Hepatocyte (in vitro differentiated cells): ENCODE measurements at regions not wholly inside any gene's neighbourhood (a gene's known extent, or its start where the extent isn't known, plus 50 kb on each side); places are given as distances from the start of the nearest gene placed in this dataset.

ENCODE experiments used
- DNase-seq: peaks from one replicate; pipeline ENCODE4 v3.0.0-alpha.2; 2016; ENCODE audit warnings: low spot score
- H2AFZ ChIP-seq: fragments of 200-600 bp; sonication (generic); 2 replicates; pipeline ENCODE4 v1.6.0; 2016; ENCODE audit warnings: antibody characterized with exemption, mild to moderate bottlenecking
- H3K27ac ChIP-seq: fragments of 200-600 bp; sonication (generic); 2 replicates; pipeline ENCODE4 v1.5.1; 2016; ENCODE audit warnings: mild to moderate bottlenecking
- H3K27me3 ChIP-seq: fragments of 200-600 bp; sonication (generic); 2 replicates; pipeline ENCODE4 v1.6.1; 2016
- H3K36me3 ChIP-seq: fragments of 200-600 bp; sonication (generic); replicated peaks from 2 replicates; pipeline ENCODE4 v1.5.1; 2016; ENCODE audit warnings: low read depth; ENCODE audit not compliant: insufficient read depth
- H3K4me1 ChIP-seq: fragments of 200-600 bp; sonication (generic); 2 replicates; pipeline ENCODE4 v1.5.1; 2016; ENCODE audit warnings: mild to moderate bottlenecking, moderate library complexity; ENCODE audit not compliant: insufficient read depth
- H3K4me2 ChIP-seq: fragments of 200-600 bp; sonication (generic); 2 replicates; pipeline ENCODE4 v1.6.0; 2016
- H3K4me3 ChIP-seq: fragments of 200-600 bp; sonication (generic); 2 replicates; pipeline ENCODE4 v1.5.1; 2016; ENCODE audit warnings: mild to moderate bottlenecking
- H3K79me2 ChIP-seq: fragments of 200-600 bp; sonication (generic); 2 replicates; pipeline ENCODE4 v1.6.0; 2017; ENCODE audit warnings: mild to moderate bottlenecking
- H3K9me2 ChIP-seq: fragments of 200-600 bp; sonication (generic); replicated peaks from 2 replicates; pipeline ENCODE4 v1.6.0; 2017; ENCODE audit warnings: mild to moderate bottlenecking; ENCODE audit not compliant: insufficient read depth
- H3K9me3 ChIP-seq: fragments of 200-600 bp; sonication (generic); 2 replicates; pipeline ENCODE4 v1.5.1; 2016; ENCODE audit warnings: low read depth, mild to moderate bottlenecking
- H4K20me1 ChIP-seq: fragments of 200-600 bp; sonication (generic); 2 replicates; pipeline ENCODE4 v1.6.0; 2016; ENCODE audit warnings: mild to moderate bottlenecking; ENCODE audit not compliant: insufficient read depth, poor library complexity, severe bottlenecking
- EZH2 ChIP-seq: fragments of 200-600 bp; sonication (generic); IDR thresholded peaks from 2 replicates; pipeline ENCODE4 v1.6.1; 2016; ENCODE audit warnings: antibody characterized with exemption, mild to moderate bottlenecking, borderline replicate concordance
- EZH2phosphoT487 ChIP-seq: fragments of 200-600 bp; sonication (generic); IDR thresholded peaks from one replicate; pipeline ENCODE4 v1.6.1; 2018; ENCODE audit warnings: antibody characterized with exemption, mild to moderate bottlenecking, low read depth, moderate library complexity; ENCODE audit not compliant: unreplicated experiment, severe bottlenecking
- WGBS: methylation state at CpG from one replicate; pipeline ENCODE4 v1.1.6; 2016; ENCODE audit warnings: low lambda C conversion rate; ENCODE audit errors: missing lambda C conversion rate; 5-methylcytosine and 5-hydroxymethylcytosine counted together
- TF ChIP-seq, protein P1 (sequence below): fragments of 200-600 bp; sonication (generic); IDR thresholded peaks from 2 replicates; pipeline ENCODE4 v1.5.1; 2016; ENCODE audit warnings: antibody characterized with exemption, mild to moderate bottlenecking; ENCODE audit not compliant: poor library complexity

DNA sequence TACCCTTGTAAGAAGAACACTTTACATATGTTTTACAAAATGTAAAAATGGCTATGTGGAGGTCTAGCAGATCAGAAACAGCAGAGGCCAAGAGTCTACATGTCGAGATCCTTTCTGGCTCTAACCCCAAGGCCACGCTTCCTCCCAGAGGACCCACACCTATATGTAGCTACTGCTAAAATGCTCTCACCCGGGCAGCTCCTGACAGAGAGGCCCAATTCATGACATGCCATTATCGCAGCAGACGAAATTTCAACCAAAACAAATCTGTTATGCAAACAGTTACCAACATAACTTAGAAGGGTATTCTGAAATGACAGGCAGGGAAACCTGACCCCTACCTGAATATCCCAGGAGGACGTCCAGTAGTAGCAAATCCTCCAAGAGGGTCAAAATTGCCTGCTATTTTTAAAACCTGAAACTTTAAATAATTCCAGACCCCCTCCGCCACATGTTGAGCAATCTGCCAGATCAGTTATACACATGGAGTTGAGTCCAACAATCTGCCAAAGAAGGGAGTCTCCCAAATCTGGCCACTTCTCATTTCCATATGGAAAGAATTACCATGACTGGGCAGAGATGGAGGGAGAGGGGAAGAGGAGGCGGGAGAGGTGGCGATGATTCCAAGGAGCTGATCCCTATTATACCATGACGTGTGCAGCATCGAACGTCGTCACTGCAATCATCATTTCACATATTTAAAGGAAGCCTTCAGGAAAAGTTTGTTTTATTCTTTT, 192.9 kb upstream of the TBL1X start:
- TF ChIP-seq, protein P1, sequence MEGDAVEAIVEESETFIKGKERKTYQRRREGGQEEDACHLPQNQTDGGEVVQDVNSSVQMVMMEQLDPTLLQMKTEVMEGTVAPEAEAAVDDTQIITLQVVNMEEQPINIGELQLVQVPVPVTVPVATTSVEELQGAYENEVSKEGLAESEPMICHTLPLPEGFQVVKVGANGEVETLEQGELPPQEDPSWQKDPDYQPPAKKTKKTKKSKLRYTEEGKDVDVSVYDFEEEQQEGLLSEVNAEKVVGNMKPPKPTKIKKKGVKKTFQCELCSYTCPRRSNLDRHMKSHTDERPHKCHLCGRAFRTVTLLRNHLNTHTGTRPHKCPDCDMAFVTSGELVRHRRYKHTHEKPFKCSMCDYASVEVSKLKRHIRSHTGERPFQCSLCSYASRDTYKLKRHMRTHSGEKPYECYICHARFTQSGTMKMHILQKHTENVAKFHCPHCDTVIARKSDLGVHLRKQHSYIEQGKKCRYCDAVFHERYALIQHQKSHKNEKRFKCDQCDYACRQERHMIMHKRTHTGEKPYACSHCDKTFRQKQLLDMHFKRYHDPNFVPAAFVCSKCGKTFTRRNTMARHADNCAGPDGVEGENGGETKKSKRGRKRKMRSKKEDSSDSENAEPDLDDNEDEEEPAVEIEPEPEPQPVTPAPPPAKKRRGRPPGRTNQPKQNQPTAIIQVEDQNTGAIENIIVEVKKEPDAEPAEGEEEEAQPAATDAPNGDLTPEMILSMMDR = no peak
- TF ChIP-seq EZH2 = no peak
- no peaks in the 10 kb centered on the region for H3K9me3 ChIP-seq
- no peak overlapping the region for H3K4me2 ChIP-seq
- H2AFZ ChIP-seq = no peak overlapping the region
- H4K20me1 ChIP-seq = no peaks in the 10 kb centered on the region
- H3K27ac ChIP-seq = no peak overlapping the region
- no peaks in the 10 kb centered on the region for H3K4me1 ChIP-seq
- no peaks in the 10 kb centered on the region for H3K36me3 ChIP-seq
- H3K27me3 ChIP-seq = no peaks in the 10 kb centered on the region
- no peaks in the 10 kb centered on the region for H3K79me2 ChIP-seq
- no peaks in the 10 kb centered on the region for H3K9me2 ChIP-seq
- DNase-seq = peak; percentile 9
- H3K4me3 ChIP-seq = no peak overlapping the region
- 66% methylated on average over 13 of the region's 13 CpGs for WGBS

DNA sequence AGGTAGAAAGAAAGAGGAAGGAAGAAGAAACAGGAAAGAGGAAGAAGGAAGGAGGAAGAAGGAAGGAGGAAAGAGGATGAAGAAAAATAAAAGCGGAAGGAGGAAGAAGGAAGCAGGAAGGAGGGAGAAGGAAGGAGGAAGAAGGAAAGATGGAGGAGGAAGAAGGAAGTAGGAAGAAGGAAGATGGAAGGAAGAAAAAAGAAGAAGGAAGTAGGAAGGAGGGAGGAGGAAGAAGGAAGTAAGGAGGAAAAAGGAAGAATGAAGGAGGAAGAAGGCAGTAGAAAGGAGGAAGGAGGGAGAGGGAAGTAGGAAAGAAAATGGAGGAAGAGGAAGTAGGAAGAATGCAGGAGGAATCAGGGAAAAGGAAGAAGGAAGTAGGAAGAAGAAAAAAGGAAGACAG, 191.1 kb upstream of the TBL1X start:
- no peaks in the 10 kb centered on the region for H4K20me1 ChIP-seq
- no peaks in the 10 kb centered on the region for H3K36me3 ChIP-seq
- H3K9me3 ChIP-seq = no peaks in the 10 kb centered on the region
- DNase-seq = no peak
- no peaks in the 10 kb centered on the region for H3K9me2 ChIP-seq
- TF ChIP-seq, protein P1 = no peak
- TF ChIP-seq EZH2phosphoT487 (no peak), EZH2 (no peak)
- H2AFZ ChIP-seq = no peak overlapping the region
- no peak overlapping the region for H3K27ac ChIP-seq
- H3K4me3 ChIP-seq = no peak overlapping the region
- no peak overlapping the region for H3K4me2 ChIP-seq
- WGBS = 63% methylated on average over 1 of the region's 1 CpG
- no peaks in the 10 kb centered on the region for H3K27me3 ChIP-seq
- H3K4me1 ChIP-seq = no peaks in the 10 kb centered on the region
- H3K79me2 ChIP-seq = no peaks in the 10 kb centered on the region

DNA sequence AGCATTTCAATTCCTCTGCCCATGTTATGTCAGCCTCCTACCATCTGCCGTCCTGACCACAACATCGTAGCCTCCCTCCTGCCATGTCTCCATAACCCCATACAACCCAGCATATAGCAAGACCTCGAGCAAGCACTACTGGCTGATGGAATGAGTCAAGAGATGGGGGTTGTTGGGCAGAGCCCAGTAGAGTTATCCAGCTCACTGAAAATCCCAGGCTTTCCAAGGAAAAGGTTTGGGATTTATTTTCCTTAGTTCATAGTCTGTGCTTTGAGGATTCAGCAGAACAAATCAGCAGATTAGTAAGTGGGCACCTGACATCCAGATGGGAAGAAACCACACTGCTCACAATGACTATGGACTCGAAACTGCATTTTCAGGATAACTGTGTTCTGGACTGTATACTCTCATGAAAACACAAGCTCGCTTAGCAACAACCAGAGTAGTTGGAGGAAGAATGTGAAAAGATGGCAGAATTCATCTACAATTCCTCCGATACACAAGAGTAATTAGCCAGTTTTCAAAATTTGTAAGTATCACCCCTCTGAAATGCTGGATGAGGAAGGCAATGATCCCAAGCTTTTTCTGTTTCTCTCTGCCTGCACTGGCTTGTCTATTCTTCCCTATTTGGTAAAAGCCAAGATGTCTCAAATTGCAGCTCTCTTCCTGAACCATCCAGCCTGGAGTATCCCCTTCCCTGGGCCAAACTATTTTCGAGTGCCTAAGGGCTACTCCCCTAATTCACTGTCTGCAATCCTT, 186.2 kb upstream of the TBL1X start:
- no peak for TF ChIP-seq EZH2phosphoT487
- TF ChIP-seq, protein P1 = no peak
- no peak for TF ChIP-seq EZH2
- no peaks in the 10 kb centered on the region for H3K9me2 ChIP-seq
- H3K4me2 ChIP-seq = peak overlapping the region; percentile 34
- no peaks in the 10 kb centered on the region for H3K9me3 ChIP-seq
- H4K20me1 ChIP-seq = no peaks in the 10 kb centered on the region
- no peaks in the 10 kb centered on the region for H3K79me2 ChIP-seq
- WGBS = 68% methylated on average over 7 of the region's 7 CpGs
- no peaks in the 10 kb centered on the region for H3K36me3 ChIP-seq
- H3K4me3 ChIP-seq = no peak overlapping the region
- no peaks in the 10 kb centered on the region for H3K27me3 ChIP-seq
- no peak overlapping the region for H2AFZ ChIP-seq
- DNase-seq = no peak
- H3K4me1 ChIP-seq = no peaks in the 10 kb centered on the region
- H3K27ac ChIP-seq = peak overlapping the region; percentile 35
